HG03565 (cell line): ENCODE measurements at regions not wholly inside any gene's neighbourhood (a gene's known extent, or its start where the extent isn't known, plus 50 kb on each side); places are given as distances from the start of the nearest gene placed in this dataset.

Source experiments
- ATAC-seq: cut with Tn5 transposase; IDR thresholded peaks from one replicate; pipeline ENCODE4 v1.9.1; 2021; ENCODE audit warnings: mild to moderate bottlenecking, moderate library complexity; ENCODE audit not compliant: unreplicated experiment

GRCh38 chr2:129884221-129884786 lies 95.2 kb upstream of the RAB6C start:
- no peak for ATAC-seq

GRCh38 chr2:129885735-129886134 lies 93.7 kb upstream of the RAB6C start:
- no peak for ATAC-seq

GRCh38 chr2:129887688-129888266 lies 91.7 kb upstream of the RAB6C start:
- no peak for ATAC-seq

GRCh38 chr2:129888461-129888860 lies 91.0 kb upstream of the RAB6C start:
- no peak for ATAC-seq

- no peak for ATAC-seq
Observed at GRCh38 chr2:129888896-129889295, 90.6 kb upstream of the RAB6C start.

- ATAC-seq, result no peak
Observed at GRCh38 chr2:129891341-129892320, 87.8 kb upstream of the RAB6C start.

- ATAC-seq, result no peak
Observed at GRCh38 chr2:129892360-129892759, 87.1 kb upstream of the RAB6C start.

GRCh38 chr2:129892773-129893172 lies 86.7 kb upstream of the RAB6C start:
- ATAC-seq, result no peak

GRCh38 chr2:129893244-129893643 lies 86.2 kb upstream of the RAB6C start:
- no peak for ATAC-seq

GRCh38 chr2:129894616-129895015 lies 84.8 kb upstream of the RAB6C start:
- ATAC-seq, result no peak

- ATAC-seq, result no peak
Observed at GRCh38 chr2:129895061-129895460, 84.4 kb upstream of the RAB6C start.

GRCh38 chr2:129895526-129896082 lies 83.9 kb upstream of the RAB6C start:
- ATAC-seq, result no peak

GRCh38 chr2:129896226-129897100 lies 83.0 kb upstream of the RAB6C start:
- no peak for ATAC-seq

GRCh38 chr2:129901754-129902415 lies 77.6 kb upstream of the RAB6C start:
- no peak for ATAC-seq

GRCh38 chr2:129902731-129903585 lies 76.5 kb upstream of the RAB6C start:
- ATAC-seq, result no peak

- ATAC-seq, result no peak
Observed at GRCh38 chr2:129903586-129904425, 75.7 kb upstream of the RAB6C start.

- no peak for ATAC-seq
Observed at GRCh38 chr2:129904532-129905446, 74.7 kb upstream of the RAB6C start.
